Body of pancreas (tissue), 4 donors: ENCODE measurements at regions not wholly inside any gene's neighbourhood (a gene's known extent, or its start where the extent isn't known, plus 50 kb on each side); places are given as distances from the start of the nearest gene placed in this dataset.

ENCODE experiments used
- CTCF ChIP-seq, 7 experiments: fragments of 450-650 bp in 4 of 7; fragments of 200-600 bp in 3 of 7; sonication (generic) in 3 of 7; IDR thresholded peaks; one replicate each; pipeline ENCODE4 v1.5.1; 2016 to 2019; ENCODE audit warnings: antibody characterized with exemption in 7 of 7
- POLR2A ChIP-seq, 3 donors: fragments of 450-650 bp; IDR thresholded peaks; one replicate each; pipeline ENCODE4 v1.6.1; 2016; ENCODE audit warnings: antibody characterized with exemption in 3 of 3, mild to moderate bottlenecking in 2 of 3

GRCh38 chr2:226283796-226284195 lies 515.8 kb downstream of the IRS1 start:
- no peak for TF ChIP-seq POLR2A (IDR thresholded peaks at IDR 0.05)
- no peak for TF ChIP-seq CTCF (IDR thresholded peaks at IDR 0.05)
